DMS114 treated with DMSO at 0.1 percent for 48 hours (cell line): ENCODE measurements at regions not wholly inside any gene's neighbourhood (a gene's known extent, or its start where the extent isn't known, plus 50 kb on each side); places are given as distances from the start of the nearest gene placed in this dataset.

Experiments used
- DNase-seq: peaks from one replicate; lab custom pipeline; 2025; ENCODE audit not compliant: unreplicated experiment; lab: John Stamatoyannopoulos, UW

DNA sequence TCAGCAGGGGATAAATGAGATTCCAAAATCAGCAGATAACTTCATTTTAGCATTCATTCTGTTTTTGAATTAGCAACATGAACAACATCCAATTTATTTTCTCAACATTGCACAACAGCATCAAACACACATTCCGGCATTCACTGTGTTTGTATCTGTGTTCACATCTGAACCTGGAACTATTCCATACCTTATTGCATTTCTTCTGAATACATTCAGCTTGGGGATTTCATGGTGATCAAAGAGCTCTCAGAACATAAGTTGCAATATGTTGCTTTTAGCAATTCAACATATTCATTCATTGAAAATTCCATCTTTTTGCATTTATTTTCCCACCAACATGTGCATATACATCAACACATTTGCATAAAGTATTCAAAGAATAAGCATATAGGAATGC lies 1431.7 kb upstream of the PIK3C3 start:
- no peak for DNase-seq

DNA sequence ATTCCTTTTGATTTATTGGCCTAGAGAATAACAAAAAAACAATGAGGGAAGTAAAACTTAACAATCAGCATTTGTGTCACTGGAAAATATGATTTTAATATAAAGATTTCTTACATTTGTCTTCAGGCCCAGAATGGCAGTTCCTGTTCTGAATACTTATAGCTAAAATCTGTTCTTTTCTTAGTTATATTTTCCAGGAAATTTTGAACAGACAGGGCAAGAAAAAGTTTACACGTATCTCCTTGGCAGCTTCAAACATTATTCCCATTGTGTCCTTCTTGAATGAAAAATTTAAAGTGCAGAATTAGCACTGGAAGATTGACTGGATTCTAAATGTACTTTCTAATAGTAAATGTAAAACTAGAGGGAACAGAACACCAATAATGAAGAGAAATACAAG lies 1454.0 kb upstream of the PIK3C3 start:
- DNase-seq, result no peak

DNA sequence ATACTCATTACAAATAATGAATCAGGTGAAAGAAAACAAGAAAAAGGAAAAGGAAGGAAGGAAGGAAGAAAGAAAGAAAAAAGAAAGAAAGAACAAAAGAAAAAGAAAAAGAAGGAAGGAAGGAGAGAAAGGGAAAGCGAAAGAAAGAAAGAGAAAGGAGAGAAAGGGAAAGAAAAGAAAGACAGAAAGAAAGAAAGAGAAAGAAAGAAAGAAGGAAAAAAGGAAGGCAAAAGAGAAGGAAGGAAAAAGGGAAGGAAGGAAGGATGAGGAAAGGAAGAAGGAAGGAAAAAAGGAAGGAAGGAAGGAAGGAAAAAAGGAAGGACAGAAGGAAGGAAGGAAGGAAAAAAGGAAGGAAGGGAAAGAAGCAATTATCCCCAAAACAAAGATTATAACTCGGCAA lies 1460.4 kb upstream of the PIK3C3 start:
- no peak for DNase-seq

DNA sequence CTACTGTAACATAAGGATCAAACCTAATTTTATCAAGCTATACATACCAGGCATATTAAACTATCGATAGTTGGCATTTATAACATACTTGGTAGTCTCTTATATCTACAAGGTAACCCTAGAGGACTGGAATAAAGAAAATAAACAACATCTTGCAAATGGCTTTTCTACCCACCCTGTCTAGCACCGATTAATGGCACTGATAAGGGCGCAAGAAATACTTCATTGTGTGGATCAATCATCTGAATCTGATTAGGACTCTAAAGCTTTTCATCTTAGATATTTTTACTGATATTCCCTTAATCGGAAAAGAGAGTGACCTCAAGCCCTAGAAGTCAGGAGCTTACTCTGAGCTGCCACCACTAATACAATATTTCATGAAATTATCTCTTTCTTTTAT lies 1461.7 kb upstream of the PIK3C3 start:
- no peak for DNase-seq

DNA sequence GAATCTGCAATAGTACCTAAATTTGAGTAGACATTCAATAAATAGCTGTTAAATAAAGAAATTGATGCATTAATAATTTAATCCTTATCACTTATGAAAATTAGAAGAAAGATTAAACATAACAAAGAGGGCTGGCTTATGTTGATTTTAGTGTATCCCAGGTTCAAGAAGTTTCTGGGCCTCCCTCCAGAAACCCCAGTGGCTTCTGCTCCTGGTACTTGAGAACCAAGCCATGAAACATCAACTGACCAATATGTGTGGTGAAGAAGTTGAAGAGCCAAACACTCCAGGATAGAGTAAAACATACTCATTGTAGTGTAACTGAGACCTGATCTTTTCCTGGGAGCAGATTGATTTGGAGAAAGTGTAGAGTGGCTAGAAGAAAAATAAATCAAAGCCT lies 1465.7 kb upstream of the PIK3C3 start:
- no peak for DNase-seq

DNA sequence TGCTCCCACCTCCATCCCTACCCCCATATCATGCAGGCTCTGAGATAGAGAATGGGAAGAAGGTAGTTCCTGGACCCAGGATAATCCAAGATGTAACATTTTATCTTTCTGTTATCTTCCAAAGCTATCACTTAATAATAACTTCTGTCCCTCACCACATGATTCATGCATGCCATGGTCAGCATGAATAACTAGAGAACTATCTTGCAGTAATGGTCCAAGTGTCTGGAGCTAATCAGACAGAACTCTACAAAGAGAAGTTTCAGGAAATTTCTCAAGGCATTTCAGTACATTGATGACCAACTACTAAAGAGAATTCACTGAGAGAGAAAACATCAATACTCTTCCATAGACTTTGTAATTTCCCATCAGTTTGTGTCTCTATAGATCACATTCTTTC lies 1469.7 kb upstream of the PIK3C3 start:
- DNase-seq, result no peak

DNA sequence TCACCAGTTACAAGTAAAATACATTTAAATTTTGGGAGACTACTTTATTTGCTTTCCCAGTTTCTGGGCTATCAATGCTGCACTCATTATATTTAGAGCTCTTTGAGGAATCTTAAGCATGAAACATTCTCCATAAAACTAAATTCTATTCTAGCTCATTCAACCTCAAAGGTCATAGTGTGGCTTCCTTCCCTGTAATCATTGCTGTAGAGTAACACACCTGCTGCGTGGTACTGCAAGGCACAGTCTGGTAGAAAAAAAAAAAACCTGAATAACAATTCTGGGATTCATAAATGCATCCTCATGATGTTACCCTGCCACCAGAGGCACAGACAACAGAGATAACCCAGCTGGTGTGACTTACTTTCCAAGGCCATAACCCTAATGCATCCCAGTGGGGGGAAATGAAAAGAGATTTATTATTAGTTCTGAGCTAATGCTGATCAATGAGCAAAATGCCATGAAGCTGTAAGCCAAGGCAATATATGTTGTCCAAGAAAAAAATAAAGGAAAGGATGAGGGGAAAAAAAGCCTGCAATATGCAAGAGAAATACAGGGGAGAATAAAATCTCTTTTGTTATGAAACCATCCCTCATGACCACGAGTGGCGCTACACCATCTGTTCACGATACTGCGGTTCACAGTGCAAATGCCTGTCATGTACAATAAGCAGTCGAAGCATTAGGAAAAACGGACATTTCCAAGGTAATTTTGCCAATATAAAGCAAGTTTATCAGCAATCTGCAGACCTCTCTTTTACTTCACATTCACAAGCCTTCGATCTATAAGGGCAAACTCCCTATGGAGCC lies 1481.6 kb upstream of the PIK3C3 start:
- no peak for DNase-seq

DNA sequence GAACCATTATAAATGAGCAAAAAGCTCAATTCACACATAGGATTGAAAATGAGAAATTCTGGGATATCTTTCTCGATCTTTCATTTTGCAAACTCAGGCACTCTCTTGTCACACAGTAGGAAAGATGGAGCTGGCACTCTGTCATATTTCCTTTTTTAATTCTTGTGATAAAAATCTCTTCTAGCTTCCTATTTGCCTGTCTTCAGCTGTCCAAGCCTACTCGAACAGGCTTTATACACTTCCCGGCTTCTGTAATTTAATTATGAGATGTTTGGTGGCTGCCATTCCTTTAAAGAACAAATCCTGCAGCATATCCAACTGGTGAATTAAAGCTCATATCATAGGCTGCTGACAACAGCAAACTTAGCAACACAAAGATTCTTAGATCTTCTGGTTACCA lies 1484.3 kb upstream of the PIK3C3 start:
- no peak for DNase-seq

DNA sequence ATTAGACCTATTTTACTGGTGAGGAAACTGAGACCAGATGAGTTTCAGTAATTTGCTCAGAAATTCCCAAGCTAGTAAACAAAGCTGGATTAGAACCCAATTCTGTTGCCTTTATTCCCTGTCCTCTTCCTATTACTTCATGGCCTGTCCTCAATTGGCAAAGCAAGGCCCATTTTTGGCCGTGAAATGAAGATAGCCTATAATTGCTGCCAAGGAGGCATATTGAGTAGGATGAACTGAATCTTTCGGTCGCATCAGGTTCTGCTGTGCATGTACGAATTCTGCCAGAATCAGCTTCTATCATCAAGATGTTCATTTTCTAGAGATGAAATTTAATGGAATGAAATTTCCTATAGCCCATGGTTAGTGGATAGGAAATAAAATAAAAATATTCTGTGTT lies 1485.2 kb upstream of the PIK3C3 start:
- DNase-seq, result no peak

DNA sequence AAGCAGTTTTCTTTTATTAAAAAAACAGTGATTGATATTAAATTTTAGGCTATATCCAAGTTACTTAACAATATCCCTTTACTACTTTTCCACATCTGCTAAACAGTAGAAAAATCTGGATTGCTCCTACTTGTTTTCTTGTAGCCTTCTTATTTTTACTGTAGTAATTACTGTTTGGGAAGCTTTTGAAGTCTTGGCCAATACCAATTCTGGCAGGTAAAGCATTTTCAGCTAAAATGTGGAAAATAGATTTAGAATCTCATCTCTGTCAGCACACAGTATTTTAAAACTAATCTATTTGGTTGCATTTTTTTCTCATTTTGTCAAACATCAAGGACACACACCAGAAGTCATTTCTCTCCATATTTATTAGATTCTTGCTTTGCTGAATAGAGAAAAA lies 1485.7 kb upstream of the PIK3C3 start:
- DNase-seq, result no peak

DNA sequence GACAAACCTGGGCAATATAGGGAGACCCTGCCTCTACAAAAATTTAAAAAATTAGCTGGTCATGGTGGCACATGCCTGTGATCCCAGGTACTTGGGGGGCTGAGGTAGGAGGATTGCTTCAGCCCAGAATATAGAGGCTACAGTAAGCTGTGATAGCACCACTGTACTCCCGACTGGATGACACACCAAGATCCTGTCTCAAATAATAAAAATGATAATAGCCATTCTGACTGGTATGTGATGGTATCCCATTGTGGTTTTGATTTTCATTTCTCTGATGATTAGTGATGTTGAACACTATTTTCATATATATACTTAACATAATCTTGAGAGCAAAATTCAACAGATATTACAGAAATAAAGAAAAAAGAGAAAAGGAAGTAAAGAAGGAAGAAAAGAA lies 1491.0 kb upstream of the PIK3C3 start:
- no peak for DNase-seq

DNA sequence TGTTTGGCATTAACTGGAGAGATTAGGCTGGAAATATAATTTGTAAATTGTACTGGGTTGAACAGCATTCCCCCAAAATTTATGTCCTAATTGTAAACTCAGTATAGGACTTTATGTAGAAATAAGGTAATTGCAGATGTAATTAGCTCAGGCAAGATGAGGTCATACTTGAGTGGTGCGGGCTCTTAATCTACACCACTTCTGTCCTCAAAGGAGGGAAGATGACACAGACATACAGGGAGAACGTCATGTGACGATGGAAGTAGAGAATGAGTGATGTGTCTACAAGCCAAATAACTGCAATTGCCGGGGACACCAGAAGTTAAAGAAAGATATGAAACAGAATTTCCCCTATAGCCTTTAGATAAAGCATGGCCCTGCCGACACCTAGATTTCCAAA lies 1501.1 kb upstream of the PIK3C3 start:
- no peak for DNase-seq

DNA sequence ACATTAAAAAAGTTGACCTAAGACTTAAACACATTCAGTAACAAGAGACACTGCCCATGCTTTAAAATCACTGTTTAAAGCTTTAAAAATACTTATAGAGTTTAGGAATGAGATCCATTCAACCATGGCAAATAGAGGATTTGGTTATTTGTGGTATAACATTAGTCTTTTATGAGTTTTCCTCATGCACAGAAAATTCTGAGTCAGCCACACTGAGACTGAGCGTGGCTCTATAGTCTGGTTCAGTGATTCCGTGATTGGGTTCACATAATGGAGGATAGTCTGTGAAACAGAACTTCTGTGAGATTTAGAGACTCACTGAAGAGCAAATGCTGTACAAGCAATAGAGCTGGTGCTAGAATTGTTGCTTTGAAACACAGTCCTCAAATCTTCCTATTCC lies 1502.4 kb upstream of the PIK3C3 start:
- DNase-seq, result no peak

DNA sequence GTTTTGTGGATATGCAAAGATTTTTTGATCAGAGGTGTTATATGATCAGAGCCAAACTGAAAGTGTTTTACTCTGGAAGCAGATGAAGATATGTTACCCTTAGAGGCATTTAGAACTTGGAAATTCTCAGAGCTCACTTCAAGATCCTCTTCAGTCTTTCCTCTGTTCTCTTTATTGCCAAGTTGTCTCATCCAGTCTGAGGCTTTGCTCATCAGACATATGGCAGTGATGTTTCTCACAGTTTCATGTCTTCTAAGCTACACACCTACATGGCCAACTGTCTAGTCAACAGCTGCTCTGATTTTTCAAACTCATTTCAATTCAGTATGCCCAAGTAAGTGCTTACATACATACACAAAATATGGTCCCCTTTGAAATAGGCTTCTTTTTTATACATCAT lies 1504.3 kb upstream of the PIK3C3 start:
- DNase-seq, result no peak

DNA sequence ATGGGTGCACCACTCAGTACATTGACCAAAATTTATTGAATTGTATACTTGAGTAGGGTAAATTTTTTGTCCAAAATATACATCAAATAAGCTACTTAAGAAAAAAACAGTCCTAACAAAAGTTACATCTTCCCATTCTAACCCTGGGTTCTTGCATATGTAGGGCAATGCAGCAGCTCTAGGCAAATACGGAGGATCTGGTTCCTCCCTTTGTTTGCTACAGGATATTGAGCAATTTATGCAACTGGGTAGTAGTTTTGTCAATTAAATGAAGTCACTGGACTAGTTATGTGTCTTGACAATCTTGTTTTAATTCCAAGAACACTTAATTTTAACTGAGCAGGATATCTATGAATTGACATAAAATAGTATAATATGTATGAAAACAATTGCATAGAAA lies 1507.2 kb upstream of the PIK3C3 start:
- no peak for DNase-seq

DNA sequence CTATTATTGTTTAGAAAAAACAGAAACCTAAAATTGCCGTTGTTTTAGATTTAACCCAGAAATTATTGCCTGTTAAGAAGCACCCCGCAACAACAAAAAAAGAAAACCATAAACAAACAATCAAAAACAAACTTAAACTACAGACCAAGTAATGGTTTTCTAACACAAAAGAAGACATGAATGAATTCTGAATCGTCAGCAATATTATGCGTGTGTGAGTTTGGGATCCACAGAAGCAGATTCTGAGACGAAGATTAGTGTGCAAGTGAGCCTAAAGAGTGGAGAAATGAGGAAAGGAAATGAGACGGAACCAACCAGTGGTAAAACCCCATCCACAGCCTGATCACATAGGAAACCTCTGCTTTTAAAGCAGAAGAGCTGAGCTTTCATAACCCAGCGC lies 1514.9 kb upstream of the PIK3C3 start:
- DNase-seq, result no peak

DNA sequence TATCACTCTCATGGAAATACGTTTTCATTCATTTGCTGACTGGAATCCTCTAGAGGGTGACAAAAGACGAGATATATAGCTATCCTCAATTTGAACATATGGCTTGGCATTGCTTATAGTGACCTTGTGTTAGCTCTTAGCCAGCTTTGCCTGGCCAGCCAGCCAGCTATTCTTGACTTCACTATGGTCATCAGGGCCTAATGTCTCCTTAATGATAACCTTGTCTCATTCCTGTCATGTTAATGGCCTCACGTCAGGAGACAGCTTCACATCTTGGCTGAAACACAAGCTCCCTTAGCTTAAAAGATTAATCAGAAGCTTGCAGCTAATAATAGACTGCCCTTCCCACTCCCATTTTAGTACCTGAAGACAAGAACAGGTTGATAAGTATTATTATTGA lies 1517.5 kb upstream of the PIK3C3 start:
- DNase-seq, result no peak

DNA sequence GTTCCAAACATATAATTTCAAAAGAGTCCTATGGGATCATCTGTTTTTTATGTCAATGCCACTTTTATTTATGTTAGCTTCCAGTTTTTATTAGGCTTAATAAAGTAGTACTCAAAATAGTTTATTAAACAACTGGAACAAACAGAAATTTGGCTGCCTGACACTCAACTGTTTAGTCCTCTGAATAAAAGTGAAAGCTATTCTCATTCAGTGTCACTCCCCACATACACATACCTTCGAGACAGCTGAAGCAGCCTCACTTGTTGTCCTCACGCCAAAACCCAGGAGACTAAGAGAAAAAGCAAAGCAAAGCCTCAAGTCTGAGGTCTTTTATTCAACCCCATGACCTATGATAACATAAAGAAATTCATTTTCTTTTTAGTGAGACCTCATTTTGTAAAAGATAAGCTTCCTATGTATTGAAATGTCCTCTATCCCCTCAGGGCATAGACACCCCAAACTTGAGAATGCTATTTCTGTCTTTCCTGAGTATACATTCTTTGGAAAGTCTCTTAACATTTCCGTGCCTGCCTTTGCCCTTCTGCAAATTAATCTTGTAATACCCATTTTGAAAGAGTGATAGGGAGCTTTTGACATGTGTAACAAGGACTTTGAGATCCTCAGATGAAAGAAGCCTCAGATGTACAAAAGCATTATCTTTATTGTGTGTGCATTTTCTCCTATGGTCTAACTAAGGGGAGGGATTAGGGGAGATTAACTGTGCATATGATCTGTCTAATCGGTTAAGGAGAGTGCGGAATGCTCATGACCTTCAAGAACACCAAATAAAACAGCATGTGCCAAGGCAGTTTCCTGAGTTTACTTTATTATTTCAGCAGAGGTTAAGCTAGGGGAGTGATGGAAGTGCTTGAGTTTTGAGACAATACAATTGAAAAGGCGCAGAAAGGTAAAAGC lies 1523.7 kb upstream of the PIK3C3 start:
- DNase-seq, result no peak

DNA sequence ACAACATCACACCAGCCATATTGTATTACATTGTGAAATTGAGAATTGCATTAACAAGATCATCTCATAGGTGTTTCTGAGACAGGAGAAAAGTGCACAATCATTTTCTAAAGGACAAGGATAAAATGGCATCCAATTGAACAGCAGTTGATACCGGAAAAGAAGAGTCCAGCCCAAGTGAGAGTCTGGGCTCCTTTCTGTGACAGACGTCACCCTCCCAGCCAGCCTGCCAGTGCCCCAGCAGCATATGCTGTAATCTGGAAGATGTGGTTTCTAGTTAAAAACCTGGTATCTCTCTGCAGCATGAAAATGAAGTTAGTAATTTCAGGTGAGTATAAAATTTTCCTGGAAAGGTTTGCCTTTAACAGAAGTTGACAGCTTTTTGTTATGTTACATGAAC lies 1531.7 kb upstream of the PIK3C3 start:
- DNase-seq, result no peak

DNA sequence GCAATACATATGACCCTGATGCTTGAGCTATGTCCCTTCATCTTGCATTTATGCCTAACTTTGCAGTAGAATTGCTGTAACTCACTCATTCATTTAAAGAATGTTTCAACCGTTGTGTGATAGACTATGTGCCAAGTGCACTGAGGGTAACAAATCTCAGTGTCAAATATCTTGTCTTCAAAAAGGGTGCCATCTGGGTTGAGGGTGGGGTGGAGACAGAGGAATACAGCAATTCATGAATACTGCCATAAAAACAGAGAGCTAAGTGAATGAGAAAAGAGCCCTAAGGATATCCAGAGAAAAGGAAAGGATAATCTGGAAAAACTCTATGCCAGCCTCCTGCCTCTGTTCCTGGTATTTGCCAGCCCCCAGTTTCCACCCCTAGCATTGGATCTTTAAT lies 1534.4 kb upstream of the PIK3C3 start:
- no peak for DNase-seq

DNA sequence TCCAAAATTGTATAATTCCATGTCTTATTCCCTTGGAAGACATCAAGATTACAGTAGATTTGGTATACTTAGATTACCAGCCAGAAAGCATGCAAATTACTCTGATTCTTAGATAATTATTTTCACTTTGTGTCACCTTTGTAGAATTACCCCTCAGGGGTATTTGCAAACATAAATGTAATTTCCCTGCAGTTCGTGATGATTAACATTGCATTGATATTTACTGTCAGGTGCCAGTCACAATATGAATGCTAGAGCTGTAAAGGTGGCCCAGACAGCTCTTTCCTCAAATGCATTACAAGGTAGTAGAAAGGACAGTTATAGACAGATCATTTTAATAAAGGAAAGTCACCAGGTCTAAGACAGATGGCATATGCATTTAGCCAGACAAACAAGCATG lies 1537.5 kb upstream of the PIK3C3 start:
- no peak for DNase-seq

DNA sequence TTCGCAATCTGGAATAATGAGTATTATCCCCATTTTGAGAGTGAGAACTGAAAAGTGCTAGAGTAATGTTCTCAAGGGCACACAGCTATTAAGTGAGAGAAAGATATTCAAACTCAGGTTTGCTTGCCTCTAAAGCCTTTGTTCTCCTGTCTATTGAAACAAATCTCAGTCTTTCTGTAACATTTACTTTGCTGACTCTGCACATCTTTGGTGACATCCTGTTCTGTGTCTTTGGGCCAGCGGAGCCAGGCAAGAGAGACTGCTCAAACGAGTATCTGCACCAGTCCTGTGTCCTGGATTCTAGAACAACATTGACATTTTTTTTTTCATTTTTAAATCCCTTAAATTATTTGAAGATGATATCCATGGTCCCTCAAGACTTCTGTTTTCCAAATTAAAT lies 1539.2 kb upstream of the PIK3C3 start:
- no peak for DNase-seq
